ENCODE measurements at regions not wholly inside any gene's neighbourhood (a gene's known extent, or its start where the extent isn't known, plus 50 kb on each side); places are given as distances from the start of the nearest gene placed in this dataset.

GRCh38 chr3:66755924-66756323, 242.2 kb upstream of the KBTBD8 start:
- Histone ChIP-seq H3K4me1 (replicated peaks in 1 of 2; ENCODE audit: control insufficient read depth in 2 of 2, insufficient read depth in 2 of 2, low read length in 2 of 2) (no peaks in the 10 kb centered on the region), H3K27ac (ENCODE audit: extremely low read depth, low read depth, low read length) (no peak overlapping the region), H4K20me1 (replicated peaks; ENCODE audit: control insufficient read depth, insufficient read depth, low read length) (no peaks in the 10 kb centered on the region), H3K9me1 (ENCODE audit: control insufficient read depth, insufficient read depth, low read length) (no peaks in the 10 kb centered on the region), H3K4me2 (ENCODE audit: insufficient read depth, low read length) (no peak overlapping the region), H3K36me3 (ENCODE audit: control insufficient read depth, insufficient read depth, low read length) (no peaks in the 10 kb centered on the region), H3K9me3 (replicated peaks; ENCODE audit: control insufficient read depth, insufficient read depth, low read depth, low read length) (no peaks in the 10 kb centered on the region), H3K9ac (ENCODE audit: insufficient read depth in 1 of 2, low read depth in 2 of 2, low read length in 2 of 2) (no peak overlapping the region), H3K79me2 (ENCODE audit: control insufficient read depth, insufficient read depth, low read length) (no peaks in the 10 kb centered on the region), H3K27me3 (ENCODE audit: control insufficient read depth in 2 of 2, insufficient read depth in 2 of 2, low read length in 2 of 2) (no peaks in the 10 kb centered on the region), H3K4me3 (no peak overlapping the region), H2AFZ (ENCODE audit: low read depth, low read length) (no peak overlapping the region)
- BruUV-seq (replicated peaks): no TSS peak
- DNase-seq (ENCODE audit: extremely low read depth in 1 of 4, low spot score in 3 of 4) (no peak), ATAC-seq (no peak), FAIRE-seq (no peak)
- intact Hi-C loops (cut with micrococcal nuclease): no loop called here
- WGBS (ENCODE audit: insufficient coverage, low coverage, missing lambda C conversion rate): 8% methylated on average over 6 of the region's 6 CpGs
- CTCF ChIA-PET (ENCODE audit: low intra/inter-chr PET ratio): no interaction called here
- in situ Hi-C loops (cut with MboI): no loop called here
- POLR2A ChIA-PET: no interaction called here
- TF ChIP-seq C11orf30 (IDR thresholded peaks at IDR 0.05; ENCODE audit: low read depth) (0 out of 2 replicates have a peak, but pooled peaks have one; percentile 5), MAFF (IDR thresholded peaks at IDR 0.05; ENCODE audit: low read length) (0 out of 2 replicates have a peak, but pooled peaks have one; percentile 18), ZZZ3 (IDR thresholded peaks at IDR 0.05) (no peak), ZNF316 (IDR thresholded peaks at IDR 0.05) (0 out of 2 replicates have a peak, but pooled peaks have one; percentile 5)

GRCh38 chr3:66756468-66757036, 241.6 kb upstream of the KBTBD8 start:
- in situ Hi-C loops (cut with MboI): no loop called here
- no peaks in the 10 kb centered on the region for H3K9me3 ChIP-seq (replicated peaks; ENCODE audit: control insufficient read depth, insufficient read depth, low read depth, low read length)
- BruUV-seq (replicated peaks): no TSS peak
- no peak for FAIRE-seq
- TF ChIP-seq ZNF764 (CRISPR knock-in tag; IDR thresholded peaks at IDR 0.05; ENCODE audit: low read depth) (no peak), BACH1 (tag; IDR thresholded peaks at IDR 0.05) (no peak), SOX6 (IDR thresholded peaks at IDR 0.05) (no peak), BDP1 (IDR thresholded peaks at IDR 0.05; ENCODE audit: insufficient read depth, insufficient read length) (no peak), PRMT5 (CRISPR knock-in tag; IDR thresholded peaks at IDR 0.05) (no peak), THAP7 (CRISPR knock-in tag; IDR thresholded peaks at IDR 0.05) (no peak)
- H4K20me1 ChIP-seq (replicated peaks; ENCODE audit: control insufficient read depth, insufficient read depth, low read length): no peaks in the 10 kb centered on the region
- no peaks in the 10 kb centered on the region for H3K4me1 ChIP-seq (replicated peaks in 1 of 2; ENCODE audit: control insufficient read depth in 2 of 2, insufficient read depth in 2 of 2, low read length in 2 of 2)
- no peaks in the 10 kb centered on the region for H3K9me1 ChIP-seq (ENCODE audit: control insufficient read depth, insufficient read depth, low read length)
- no peak overlapping the region for H3K4me3 ChIP-seq
- no peak overlapping the region for H3K27ac ChIP-seq (ENCODE audit: extremely low read depth, low read depth, low read length)
- no peak for DNase-seq (ENCODE audit: extremely low read depth in 1 of 4, low spot score in 3 of 4)
- no peak for ATAC-seq
- H3K36me3 ChIP-seq (ENCODE audit: control insufficient read depth, insufficient read depth, low read length): no peaks in the 10 kb centered on the region
- CTCF ChIA-PET (ENCODE audit: low intra/inter-chr PET ratio): no interaction called here
- no peak overlapping the region for H3K4me2 ChIP-seq (ENCODE audit: insufficient read depth, low read length)
- POLR2A ChIA-PET: no interaction called here
- no peaks in the 10 kb centered on the region for H3K79me2 ChIP-seq (ENCODE audit: control insufficient read depth, insufficient read depth, low read length)
- no peak overlapping the region for H3K9ac ChIP-seq (ENCODE audit: insufficient read depth in 1 of 2, low read depth in 2 of 2, low read length in 2 of 2)
- intact Hi-C loops (cut with micrococcal nuclease): no loop called here
- H2AFZ ChIP-seq (ENCODE audit: low read depth, low read length): no peak overlapping the region
- WGBS (ENCODE audit: insufficient coverage, low coverage, missing lambda C conversion rate): under 1% methylated on average over 8 of the region's 8 CpGs
- H3K27me3 ChIP-seq (ENCODE audit: control insufficient read depth in 2 of 2, insufficient read depth in 2 of 2, low read length in 2 of 2): no peaks in the 10 kb centered on the region
